ENCODE measurements at regions not wholly inside any gene's neighbourhood (a gene's known extent, or its start where the extent isn't known, plus 50 kb on each side); places are given as distances from the start of the nearest gene placed in this dataset.
A peak's percentile ranks its signal among the peaks of the same experiment; 100 is the strongest.

- peak overlapping the region; percentile 72 for H2AFZ ChIP-seq (ENCODE audit: low read depth, low read length)
- H4K20me1 ChIP-seq (ENCODE audit: insufficient read depth, low read length) = no peaks in the 10 kb centered on the region
- peak overlapping the region; percentile 39 for H3K4me2 ChIP-seq (ENCODE audit: low read length)
- no peaks in the 10 kb centered on the region for H3K36me3 ChIP-seq (replicated peaks; ENCODE audit: low read depth, low read length)
- H3K4me3 ChIP-seq (ENCODE audit: low read length) = 0 out of 2 replicates have a peak overlapping the region, but pooled peaks have one; percentile 31
- H3K79me2 ChIP-seq (ENCODE audit: low read length) = no peaks in the 10 kb centered on the region
- no peaks in the 10 kb centered on the region for H3K27me3 ChIP-seq (ENCODE audit: low read depth, low read length)
- no peak overlapping the region for H3K9ac ChIP-seq (ENCODE audit: low read length)
- TF ChIP-seq CTCF (IDR thresholded peaks at IDR 0.05; ENCODE audit: low read depth, low read length) (peak; percentile 85), EZH2phosphoT487 (IDR thresholded peaks at IDR 0.05; ENCODE audit: low read depth) (no peak)
- peaks cover 2% of the 10 kb centered on the region; the same call in 1 of the 2 replicates for H3K4me1 ChIP-seq (ENCODE audit: low read length)
- H3K27ac ChIP-seq (ENCODE audit: low read length) = no peak overlapping the region
- H3K9me3 ChIP-seq (ENCODE audit: insufficient read depth, low read length) = no peaks in the 10 kb centered on the region
Measured at GRCh38 chr6:80742481-80742880, 636.0 kb downstream of the BCKDHB start.

GRCh38 chr6:80733641-80734040 lies 627.2 kb downstream of the BCKDHB start:
- Histone ChIP-seq H3K27ac (ENCODE audit: low read length) (no peak overlapping the region), H3K4me3 (ENCODE audit: low read length) (no peak overlapping the region), H3K9me3 (ENCODE audit: insufficient read depth, low read length) (no peaks in the 10 kb centered on the region), H3K4me1 (ENCODE audit: low read length) (no peaks in the 10 kb centered on the region), H3K4me2 (ENCODE audit: low read length) (no peak overlapping the region), H2AFZ (ENCODE audit: low read depth, low read length) (no peak overlapping the region), H3K9ac (ENCODE audit: low read length) (no peak overlapping the region), H3K27me3 (ENCODE audit: low read depth, low read length) (no peaks in the 10 kb centered on the region), H3K36me3 (replicated peaks; ENCODE audit: low read depth, low read length) (no peaks in the 10 kb centered on the region), H4K20me1 (ENCODE audit: insufficient read depth, low read length) (no peaks in the 10 kb centered on the region), H3K79me2 (ENCODE audit: low read length) (no peaks in the 10 kb centered on the region)
- TF ChIP-seq EZH2phosphoT487 (IDR thresholded peaks at IDR 0.05; ENCODE audit: low read depth) (no peak), CTCF (IDR thresholded peaks at IDR 0.05; ENCODE audit: low read depth, low read length) (no peak)

- no peaks in the 10 kb centered on the region for H3K4me1 ChIP-seq (ENCODE audit: low read length)
- H3K79me2 ChIP-seq (ENCODE audit: low read length) = no peaks in the 10 kb centered on the region
- H3K27ac ChIP-seq (ENCODE audit: low read length) = no peak overlapping the region
- no peaks in the 10 kb centered on the region for H3K36me3 ChIP-seq (replicated peaks; ENCODE audit: low read depth, low read length)
- no peak overlapping the region for H3K4me2 ChIP-seq (ENCODE audit: low read length)
- H2AFZ ChIP-seq (ENCODE audit: low read depth, low read length) = no peak overlapping the region
- TF ChIP-seq EZH2phosphoT487 (IDR thresholded peaks at IDR 0.05; ENCODE audit: low read depth) = no peak
- no peak for TF ChIP-seq CTCF (IDR thresholded peaks at IDR 0.05; ENCODE audit: low read depth, low read length)
- 0 out of 2 replicates have a peak, but pooled peaks cover 3% of the 10 kb centered on the region for H3K9me3 ChIP-seq (ENCODE audit: insufficient read depth, low read length)
- no peaks in the 10 kb centered on the region for H3K27me3 ChIP-seq (ENCODE audit: low read depth, low read length)
- H4K20me1 ChIP-seq (ENCODE audit: insufficient read depth, low read length) = no peaks in the 10 kb centered on the region
- no peak overlapping the region for H3K9ac ChIP-seq (ENCODE audit: low read length)
- no peak overlapping the region for H3K4me3 ChIP-seq (ENCODE audit: low read length)
Measured at GRCh38 chr6:80728830-80729229, 622.4 kb downstream of the BCKDHB start.

- Histone ChIP-seq H3K36me3 (replicated peaks; ENCODE audit: low read depth, low read length) (no peaks in the 10 kb centered on the region), H3K27ac (ENCODE audit: low read length) (no peak overlapping the region), H3K4me2 (ENCODE audit: low read length) (no peak overlapping the region), H3K4me1 (ENCODE audit: low read length) (no peaks in the 10 kb centered on the region), H3K27me3 (ENCODE audit: low read depth, low read length) (no peaks in the 10 kb centered on the region), H3K4me3 (ENCODE audit: low read length) (no peak overlapping the region), H3K9me3 (ENCODE audit: insufficient read depth, low read length) (0 out of 2 replicates have a peak, but pooled peaks cover 3% of the 10 kb centered on the region), H3K9ac (ENCODE audit: low read length) (no peak overlapping the region), H3K79me2 (ENCODE audit: low read length) (no peaks in the 10 kb centered on the region), H4K20me1 (ENCODE audit: insufficient read depth, low read length) (no peaks in the 10 kb centered on the region), H2AFZ (ENCODE audit: low read depth, low read length) (no peak overlapping the region)
- TF ChIP-seq CTCF (IDR thresholded peaks at IDR 0.05; ENCODE audit: low read depth, low read length) = no peak
- TF ChIP-seq EZH2phosphoT487 (IDR thresholded peaks at IDR 0.05; ENCODE audit: low read depth) = no peak
Measured at GRCh38 chr6:80728101-80728750, 621.8 kb downstream of the BCKDHB start.
